HepG2 (cell line): ENCODE measurements at regions not wholly inside any gene's neighbourhood (a gene's known extent, or its start where the extent isn't known, plus 50 kb on each side); places are given as distances from the start of the nearest gene placed in this dataset.

Source experiments
- CBX5 ChIP-seq: sonication (generic); formaldehyde crosslinking; IDR thresholded peaks from 2 replicates; pipeline ENCODE4 v1.4.0; 2020; ENCODE audit warnings: missing genetic modification reagents, borderline replicate concordance
- CREM ChIP-seq, 2 experiments: sonication (generic) in 1 of 2; formaldehyde crosslinking in 1 of 2; IDR thresholded peaks; 2 replicates each; pipeline versions ENCODE4 v1.4.0 to v1.6.1; 2016 to 2020; ENCODE audit warnings: antibody characterized with exemption in 1 of 2, mild to moderate bottlenecking in 1 of 2, missing genetic modification reagents in 1 of 2
- IKZF1 ChIP-seq: fragments of 450-650 bp; IDR thresholded peaks from 2 replicates; pipeline ENCODE4 v1.7.1; 2016
- ISL2 ChIP-seq: sonication (generic); formaldehyde crosslinking; IDR thresholded peaks from 2 replicates; pipeline ENCODE4 v1.5.0; 2020; ENCODE audit warnings: missing genetic modification reagents
- MAZ ChIP-seq, 2 experiments: sonication (generic) in 1 of 2; formaldehyde crosslinking in 1 of 2; IDR thresholded peaks; 2 replicates each; pipeline versions ENCODE4 v1.5.0 to v1.6.1; 2012 to 2020; ENCODE audit warnings: low read depth in 2 of 2, mild to moderate bottlenecking in 2 of 2, borderline replicate concordance in 1 of 2, improper control_type of control experiment in 1 of 2, low read length in 1 of 2, missing genetic modification reagents in 1 of 2, moderate library complexity in 1 of 2
- NFIC ChIP-seq: IDR thresholded peaks from 2 replicates; pipeline ENCODE4 v1.6.1; 2012; ENCODE audit warnings: mild to moderate bottlenecking, low read length, inconsistent platforms
- POLR2AphosphoS5 ChIP-seq: IDR thresholded peaks from 2 replicates; pipeline ENCODE4 v1.6.1; 2012; ENCODE audit warnings: low read depth, low read length
- RFXANK ChIP-seq: IDR thresholded peaks from 2 replicates; pipeline ENCODE4 v1.6.1; 2016
- ZNF17 ChIP-seq: sonication (generic); formaldehyde crosslinking; IDR thresholded peaks from 2 replicates; pipeline ENCODE4 v1.5.0; 2020; ENCODE audit warnings: mild to moderate bottlenecking, missing genetic modification reagents
- TF ChIP-seq, protein P1 (sequence below): sonication (generic); formaldehyde crosslinking; conservative IDR thresholded peaks from 2 replicates; pipeline ENCODE4 v1.4.0; 2020; ENCODE audit warnings: missing genetic modification reagents

DNA sequence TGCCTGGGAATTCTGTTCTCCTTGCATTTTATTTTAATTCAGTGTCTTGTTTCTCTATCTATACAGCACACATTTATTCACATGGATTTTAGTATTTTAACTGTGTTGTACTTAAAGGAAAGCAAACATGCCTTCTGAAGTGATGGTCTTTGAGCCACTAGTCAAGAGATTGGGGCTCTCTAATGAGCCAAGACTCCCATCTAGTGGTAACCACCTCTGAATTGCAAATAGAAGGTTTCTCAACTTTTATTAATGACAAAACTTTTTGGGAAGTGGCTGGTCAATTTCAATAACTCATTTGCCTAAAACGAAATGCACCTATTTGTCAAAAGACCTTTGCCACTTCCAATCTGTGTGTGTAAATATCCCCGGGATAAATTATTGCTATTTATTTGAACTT lies 199.6 kb downstream of the LTN1 start:
- TF ChIP-seq ZNF17 (CRISPR knock-in tag) = no peak
- no peak for TF ChIP-seq POLR2AphosphoS5
- TF ChIP-seq MAZ (IDR thresholded peaks at IDR 0.05; ENCODE audit: borderline replicate concordance, low read depth, low read length) = no peak
- TF ChIP-seq MAZ (CRISPR knock-in tag; IDR thresholded peaks at IDR 0.05; ENCODE audit: low read depth) = no peak
- no peak for TF ChIP-seq CREM (IDR thresholded peaks at IDR 0.05)
- TF ChIP-seq CREM (CRISPR knock-in tag; IDR thresholded peaks at IDR 0.05) = no peak
- no peak for TF ChIP-seq CBX5
- TF ChIP-seq, protein P1, sequence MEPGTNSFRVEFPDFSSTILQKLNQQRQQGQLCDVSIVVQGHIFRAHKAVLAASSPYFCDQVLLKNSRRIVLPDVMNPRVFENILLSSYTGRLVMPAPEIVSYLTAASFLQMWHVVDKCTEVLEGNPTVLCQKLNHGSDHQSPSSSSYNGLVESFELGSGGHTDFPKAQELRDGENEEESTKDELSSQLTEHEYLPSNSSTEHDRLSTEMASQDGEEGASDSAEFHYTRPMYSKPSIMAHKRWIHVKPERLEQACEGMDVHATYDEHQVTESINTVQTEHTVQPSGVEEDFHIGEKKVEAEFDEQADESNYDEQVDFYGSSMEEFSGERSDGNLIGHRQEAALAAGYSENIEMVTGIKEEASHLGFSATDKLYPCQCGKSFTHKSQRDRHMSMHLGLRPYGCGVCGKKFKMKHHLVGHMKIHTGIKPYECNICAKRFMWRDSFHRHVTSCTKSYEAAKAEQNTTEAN (CRISPR knock-in tag) = no peak
- TF ChIP-seq RFXANK (CRISPR knock-in tag) = no peak
- no peak for TF ChIP-seq IKZF1
- no peak for TF ChIP-seq ISL2
- no peak for TF ChIP-seq NFIC
